Stimulated activated CD4-positive, alpha-beta T cell treated with anti-CD3 and anti-CD28 coated beads, Interleukin-12 subunit alpha, Interleukin-12 subunit beta, amount 100 ng/mL, for 48 hours (primary cell): ENCODE measurements at regions not wholly inside any gene's neighbourhood (a gene's known extent, or its start where the extent isn't known, plus 50 kb on each side); places are given as distances from the start of the nearest gene placed in this dataset.

Experiments
- DNase-seq, 3 donors: peaks; one replicate each; pipeline ENCODE4 v3.0.0-alpha.2; 2020; ENCODE audit warnings: low read depth in 2 of 3, low spot score in 1 of 3

- DNase-seq, result no peak
Observed at GRCh38 chr12:24302708-24303107, 353.2 kb upstream of the SOX5 start.

GRCh38 chr12:24297516-24297915 lies 348.0 kb upstream of the SOX5 start:
- DNase-seq, result no peak

GRCh38 chr12:24293549-24293948 lies 344.1 kb upstream of the SOX5 start:
- DNase-seq, result no peak

- no peak for DNase-seq
Observed at GRCh38 chr12:24287963-24288362, 338.5 kb upstream of the SOX5 start.

- DNase-seq, result no peak
Observed at GRCh38 chr12:24285448-24285847, 336.0 kb upstream of the SOX5 start.

GRCh38 chr12:24281341-24281740 lies 331.9 kb upstream of the SOX5 start:
- no peak for DNase-seq

GRCh38 chr12:24280056-24280842 lies 330.8 kb upstream of the SOX5 start:
- DNase-seq, result no peak

GRCh38 chr12:24278832-24279231 lies 329.4 kb upstream of the SOX5 start:
- no peak for DNase-seq

GRCh38 chr12:24270965-24271364 lies 321.5 kb upstream of the SOX5 start:
- no peak for DNase-seq

- no peak for DNase-seq
Observed at GRCh38 chr12:24270464-24270863, 321.0 kb upstream of the SOX5 start.

- DNase-seq, result no peak
Observed at GRCh38 chr12:24268663-24269186, 319.3 kb upstream of the SOX5 start.

GRCh38 chr12:24266982-24267381 lies 317.5 kb upstream of the SOX5 start:
- no peak for DNase-seq

GRCh38 chr12:24256684-24257083 lies 307.2 kb upstream of the SOX5 start:
- DNase-seq, result no peak

- no peak for DNase-seq
Observed at GRCh38 chr12:24255920-24256665, 306.6 kb upstream of the SOX5 start.

- no peak for DNase-seq
Observed at GRCh38 chr12:24252602-24253001, 303.1 kb upstream of the SOX5 start.

- no peak for DNase-seq
Observed at GRCh38 chr12:24246934-24247333, 297.5 kb upstream of the SOX5 start.

- no peak for DNase-seq
Observed at GRCh38 chr12:24246376-24246775, 296.9 kb upstream of the SOX5 start.

GRCh38 chr12:24244801-24245200 lies 295.3 kb upstream of the SOX5 start:
- no peak for DNase-seq

GRCh38 chr12:24244231-24244630 lies 294.8 kb upstream of the SOX5 start:
- DNase-seq, result no peak

GRCh38 chr12:24240707-24241106 lies 291.2 kb upstream of the SOX5 start:
- no peak for DNase-seq

- no peak for DNase-seq
Observed at GRCh38 chr12:24233519-24234246, 284.2 kb upstream of the SOX5 start.

- no peak for DNase-seq
Observed at GRCh38 chr12:24232531-24232930, 283.1 kb upstream of the SOX5 start.
